ENCODE measurements at regions not wholly inside any gene's neighbourhood (a gene's known extent, or its start where the extent isn't known, plus 50 kb on each side); places are given as distances from the start of the nearest gene placed in this dataset.

GRCh38 chr2:13021470-13021957 is 304.8 kb downstream of the TRIB2 start:
- Mint-ChIP-seq H3K4me1 (peaks cover 4% of the 10 kb centered on the region), H3K27me3 (ENCODE audit: insufficient read depth, low read depth) (peaks cover 4% of the 10 kb centered on the region), H3K36me3 (no peaks in the 10 kb centered on the region), H3K27ac (no peak overlapping the region), H3K4me3 (no peak overlapping the region), H3K9me3 (no peaks in the 10 kb centered on the region)
- no peak overlapping the region for H2AFZ ChIP-seq (replicated peaks)
- H3K79me2 ChIP-seq (ENCODE audit: low read depth): no peaks in the 10 kb centered on the region
- no peaks in the 10 kb centered on the region for H3K36me3 ChIP-seq
- no peak for DNase-seq (ENCODE audit: low spot score)
- H3K27ac ChIP-seq: no peak overlapping the region
- no peaks in the 10 kb centered on the region for H3F3A ChIP-seq (ENCODE audit: low read depth)
- TF ChIP-seq CTCF (IDR thresholded peaks at IDR 0.05) (no peak), EZH2 (IDR thresholded peaks at IDR 0.05) (no peak), EZH2phosphoT487 (IDR thresholded peaks at IDR 0.05) (no peak)
- no peaks in the 10 kb centered on the region for H3K27me3 ChIP-seq
- no peak overlapping the region for H3K4me3 ChIP-seq
- no peak overlapping the region for H3K4me2 ChIP-seq
- H4K20me1 ChIP-seq (ENCODE audit: low read depth): no peaks in the 10 kb centered on the region
- no peak overlapping the region for H3K9ac ChIP-seq
- no peaks in the 10 kb centered on the region for H3K9me3 ChIP-seq (ENCODE audit: low read depth)
- peaks cover 6% of the 10 kb centered on the region for H3K4me1 ChIP-seq

GRCh38 chr2:13030606-13031005 is 313.9 kb downstream of the TRIB2 start:
- no peak overlapping the region for H3K4me3 ChIP-seq
- H2AFZ ChIP-seq (replicated peaks): no peak overlapping the region
- H3F3A ChIP-seq (ENCODE audit: low read depth): no peaks in the 10 kb centered on the region
- Mint-ChIP-seq H3K27me3 (ENCODE audit: insufficient read depth, low read depth) (no peaks in the 10 kb centered on the region), H3K36me3 (no peaks in the 10 kb centered on the region), H3K9me3 (no peaks in the 10 kb centered on the region), H3K4me3 (no peak overlapping the region), H3K4me1 (no peaks in the 10 kb centered on the region), H3K27ac (no peak overlapping the region)
- no peak overlapping the region for H3K9ac ChIP-seq
- H3K36me3 ChIP-seq: no peaks in the 10 kb centered on the region
- no peaks in the 10 kb centered on the region for H3K4me1 ChIP-seq
- H3K27me3 ChIP-seq: no peaks in the 10 kb centered on the region
- TF ChIP-seq CTCF (IDR thresholded peaks at IDR 0.05) (no peak), EZH2 (IDR thresholded peaks at IDR 0.05) (no peak), EZH2phosphoT487 (IDR thresholded peaks at IDR 0.05) (no peak)
- DNase-seq (ENCODE audit: low spot score): no peak
- no peaks in the 10 kb centered on the region for H3K79me2 ChIP-seq (ENCODE audit: low read depth)
- H3K9me3 ChIP-seq (ENCODE audit: low read depth): no peaks in the 10 kb centered on the region
- no peak overlapping the region for H3K4me2 ChIP-seq
- no peaks in the 10 kb centered on the region for H4K20me1 ChIP-seq (ENCODE audit: low read depth)
- no peak overlapping the region for H3K27ac ChIP-seq

GRCh38 chr2:13034861-13035260 is 318.1 kb downstream of the TRIB2 start:
- H3K4me2 ChIP-seq: no peak overlapping the region
- no peaks in the 10 kb centered on the region for H3F3A ChIP-seq (ENCODE audit: low read depth)
- no peaks in the 10 kb centered on the region for H3K4me1 ChIP-seq
- Mint-ChIP-seq H3K27me3 (ENCODE audit: insufficient read depth, low read depth) (no peaks in the 10 kb centered on the region), H3K9me3 (peaks cover 2% of the 10 kb centered on the region), H3K4me3 (no peak overlapping the region), H3K4me1 (no peaks in the 10 kb centered on the region), H3K27ac (no peak overlapping the region), H3K36me3 (no peaks in the 10 kb centered on the region)
- no peak overlapping the region for H3K9ac ChIP-seq
- no peaks in the 10 kb centered on the region for H3K79me2 ChIP-seq (ENCODE audit: low read depth)
- no peak for TF ChIP-seq CTCF (IDR thresholded peaks at IDR 0.05)
- TF ChIP-seq EZH2phosphoT487 (IDR thresholded peaks at IDR 0.05): no peak
- no peak for TF ChIP-seq EZH2 (IDR thresholded peaks at IDR 0.05)
- H4K20me1 ChIP-seq (ENCODE audit: low read depth): no peaks in the 10 kb centered on the region
- no peaks in the 10 kb centered on the region for H3K9me3 ChIP-seq (ENCODE audit: low read depth)
- H3K36me3 ChIP-seq: no peaks in the 10 kb centered on the region
- no peak overlapping the region for H3K4me3 ChIP-seq
- no peak overlapping the region for H3K27ac ChIP-seq
- H3K27me3 ChIP-seq: no peaks in the 10 kb centered on the region
- no peak overlapping the region for H2AFZ ChIP-seq (replicated peaks)
- no peak for DNase-seq (ENCODE audit: low spot score)
